Psoas muscle (tissue), 7 donors: ENCODE measurements at regions not wholly inside any gene's neighbourhood (a gene's known extent, or its start where the extent isn't known, plus 50 kb on each side); places are given as distances from the start of the nearest gene placed in this dataset.

ENCODE experiments used
- ATAC-seq, 4 donors: fragments of 200-7000 bp; cut with Tn5 transposase; one replicate each; pipeline ENCODE4 v1.9.1; 2020; ENCODE audit warnings: moderate library complexity in 3 of 4, mild to moderate bottlenecking in 2 of 4
- DNase-seq, 2 donors: peaks; one replicate each; pipeline ENCODE4 v3.0.0-alpha.2; 2020
- H3K27ac ChIP-seq: fragments of 200-600 bp; one replicate; pipeline ENCODE4 v1.8.0; 2022
- H3K27me3 ChIP-seq, 3 donors: fragments of 200-600 bp in 1 of 3; one replicate each; pipeline versions ENCODE4 v1.6.1 to v1.8.0; 2013 to 2022; ENCODE audit warnings: low read length in 2 of 3, mild to moderate bottlenecking in 2 of 3, moderate library complexity in 1 of 3; ENCODE audit not compliant: insufficient read depth in 3 of 3
- H3K36me3 ChIP-seq, 2 donors: fragments of 200-600 bp in 1 of 2; one replicate each; pipeline versions ENCODE4 v1.6.1 to v1.8.0; 2013 to 2022; ENCODE audit warnings: low read depth in 1 of 2, mild to moderate bottlenecking in 1 of 2, moderate library complexity in 1 of 2; ENCODE audit not compliant: insufficient read depth in 1 of 2
- H3K4me1 ChIP-seq: fragments of 200-600 bp; one replicate; pipeline ENCODE4 v1.8.0; 2022
- H3K4me3 ChIP-seq: fragments of 200-600 bp; one replicate; pipeline ENCODE4 v1.8.0; 2022; ENCODE audit warnings: mild to moderate bottlenecking
- H3K9me3 ChIP-seq: fragments of 200-600 bp; one replicate; pipeline ENCODE4 v1.8.0; 2022
- WGBS, 3 donors: extraction: QIAGEN DNeasy Blood & Tissue Kit; methylation state at CpG; one replicate each; pipeline versions ENCODE4 v1.1.6 to v1.1.7; 2013; 5-methylcytosine and 5-hydroxymethylcytosine counted together
- intact Hi-C, 2 donors: fragments of 100-400 bp; cut with DNase I; formaldehyde crosslinking; loops; one replicate each; pipeline versions ENCODE4 v1.11.0 to v1.14.2; 2022
- TF ChIP-seq, protein P1 (sequence below): fragments of 200-600 bp; IDR thresholded peaks from one replicate; pipeline ENCODE4 v1.8.0; 2022; ENCODE audit warnings: antibody characterized with exemption
- donor health status: healthy with polysubstance abuse.
- donor health status: DM: no; HTN: no; CAD: no; lungs with moderate emphysema.
- donor health status: Bipolar disorder and iron deficiency.
- donor health status: healthy.
- donor health status: DM: yes; HTN: yes; CAD: no.
- donor health status: DM: no; HTN: no; CAD: no.
- donor health status: DM: yes; HTN: yes; CAD: no.

DNA sequence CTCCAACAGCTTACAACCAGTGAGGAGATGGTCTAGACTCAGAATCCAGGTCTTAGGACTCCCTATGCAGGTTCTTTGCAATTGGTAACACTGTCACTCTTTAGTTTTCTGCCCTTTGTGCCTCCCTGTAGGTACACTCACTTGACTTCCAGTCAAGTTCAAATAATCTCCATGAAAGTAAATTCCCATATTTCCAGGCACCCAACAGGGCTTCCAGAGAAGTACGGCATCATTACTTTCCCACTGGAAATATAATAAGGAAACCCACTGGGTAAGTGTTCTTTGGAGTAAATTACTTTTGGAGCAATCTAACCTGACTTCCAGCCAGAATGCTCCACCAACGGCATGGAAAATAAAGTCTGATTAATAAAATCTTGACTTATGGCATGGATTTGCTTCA is 338.9 kb downstream of the HNRNPD start:
- Histone ChIP-seq H3K4me3 (no peak overlapping the region), H3K9me3 (no peaks in the 10 kb centered on the region), H3K4me1 (no peaks in the 10 kb centered on the region), H3K27me3 (peaks cover 0 to 4% (median 0%) of the 10 kb centered on the region in 3 donors), H3K36me3 (no peaks in the 10 kb centered on the region), H3K27ac (no peak overlapping the region)
- intact Hi-C loops = no loop called here
- DNase-seq = no peak
- 66 to 79% (median 72%) methylated on average over 2 of the region's 2 CpGs for WGBS, 3 donors
- ATAC-seq = no peak
- TF ChIP-seq, protein P1, sequence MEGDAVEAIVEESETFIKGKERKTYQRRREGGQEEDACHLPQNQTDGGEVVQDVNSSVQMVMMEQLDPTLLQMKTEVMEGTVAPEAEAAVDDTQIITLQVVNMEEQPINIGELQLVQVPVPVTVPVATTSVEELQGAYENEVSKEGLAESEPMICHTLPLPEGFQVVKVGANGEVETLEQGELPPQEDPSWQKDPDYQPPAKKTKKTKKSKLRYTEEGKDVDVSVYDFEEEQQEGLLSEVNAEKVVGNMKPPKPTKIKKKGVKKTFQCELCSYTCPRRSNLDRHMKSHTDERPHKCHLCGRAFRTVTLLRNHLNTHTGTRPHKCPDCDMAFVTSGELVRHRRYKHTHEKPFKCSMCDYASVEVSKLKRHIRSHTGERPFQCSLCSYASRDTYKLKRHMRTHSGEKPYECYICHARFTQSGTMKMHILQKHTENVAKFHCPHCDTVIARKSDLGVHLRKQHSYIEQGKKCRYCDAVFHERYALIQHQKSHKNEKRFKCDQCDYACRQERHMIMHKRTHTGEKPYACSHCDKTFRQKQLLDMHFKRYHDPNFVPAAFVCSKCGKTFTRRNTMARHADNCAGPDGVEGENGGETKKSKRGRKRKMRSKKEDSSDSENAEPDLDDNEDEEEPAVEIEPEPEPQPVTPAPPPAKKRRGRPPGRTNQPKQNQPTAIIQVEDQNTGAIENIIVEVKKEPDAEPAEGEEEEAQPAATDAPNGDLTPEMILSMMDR = no peak

DNA sequence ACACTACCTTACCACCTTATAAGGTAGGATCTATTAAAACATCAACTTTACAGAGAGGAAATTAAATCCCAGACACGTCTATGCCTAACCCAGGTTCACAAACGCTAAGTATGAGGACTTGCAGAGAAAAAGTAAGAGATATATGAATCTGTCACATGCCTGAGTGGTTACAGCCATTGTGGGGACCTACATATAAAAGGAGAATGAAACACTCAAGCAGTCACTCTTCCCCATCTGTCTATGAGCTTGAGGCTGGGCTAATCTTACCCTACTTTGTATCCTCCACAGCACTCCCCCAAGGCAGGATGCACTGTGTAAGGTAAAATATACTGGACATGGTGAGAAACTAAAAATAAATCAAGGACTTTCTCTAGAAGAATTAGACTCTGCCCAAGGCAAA is 339.9 kb downstream of the HNRNPD start:
- H3K4me3 ChIP-seq = no peak overlapping the region
- H3K27ac ChIP-seq = no peak overlapping the region
- TF ChIP-seq, protein P1 = no peak
- 49 to 62% (median 50%) methylated on average over 2 of the region's 2 CpGs for WGBS, 3 donors
- no peak for DNase-seq
- peaks cover 0 to 4% (median 0%) of the 10 kb centered on the region in 3 donors for H3K27me3 ChIP-seq
- no peaks in the 10 kb centered on the region for H3K9me3 ChIP-seq
- intact Hi-C loops = no loop called here
- H3K4me1 ChIP-seq = no peaks in the 10 kb centered on the region
- no peak for ATAC-seq
- no peaks in the 10 kb centered on the region for H3K36me3 ChIP-seq

DNA sequence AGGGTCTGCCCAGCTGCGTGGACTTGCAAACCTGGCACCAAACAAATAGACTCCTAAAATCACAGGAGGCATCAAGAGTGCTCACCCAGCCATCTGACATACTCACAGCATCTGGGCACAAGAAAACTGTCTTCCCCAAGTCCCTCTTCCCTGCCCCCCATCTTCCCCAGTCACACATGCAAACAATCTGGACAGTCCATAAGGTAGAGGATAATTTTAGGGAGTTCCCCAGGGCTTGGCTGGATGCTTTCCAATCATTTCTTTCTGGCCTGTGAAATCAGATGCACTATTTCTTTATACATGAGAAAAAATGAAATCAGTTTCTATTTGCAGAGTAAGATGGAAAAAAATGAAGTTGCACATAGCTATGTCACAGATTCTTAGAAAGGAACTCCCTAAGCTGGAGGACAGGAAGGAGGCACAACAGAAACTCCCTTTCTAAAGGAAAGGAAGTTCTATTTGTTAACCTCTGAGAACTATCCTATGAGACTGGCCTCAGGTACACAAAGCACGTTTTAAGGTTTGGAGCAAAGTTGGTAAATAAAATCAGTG is 342.3 kb downstream of the HNRNPD start:
- H3K36me3 ChIP-seq = no peaks in the 10 kb centered on the region
- peaks cover 0 to 2% (median 0%) of the 10 kb centered on the region in 3 donors for H3K27me3 ChIP-seq
- no peak overlapping the region for H3K27ac ChIP-seq
- no peak overlapping the region for H3K4me3 ChIP-seq
- DNase-seq (no peak), ATAC-seq (no peak)
- intact Hi-C loops = no loop called here
- no peaks in the 10 kb centered on the region for H3K4me1 ChIP-seq
- TF ChIP-seq, protein P1 = no peak
- 47 to 56% (median 52%) methylated on average over 2 of the region's 2 CpGs for WGBS, 3 donors
- no peaks in the 10 kb centered on the region for H3K9me3 ChIP-seq

DNA sequence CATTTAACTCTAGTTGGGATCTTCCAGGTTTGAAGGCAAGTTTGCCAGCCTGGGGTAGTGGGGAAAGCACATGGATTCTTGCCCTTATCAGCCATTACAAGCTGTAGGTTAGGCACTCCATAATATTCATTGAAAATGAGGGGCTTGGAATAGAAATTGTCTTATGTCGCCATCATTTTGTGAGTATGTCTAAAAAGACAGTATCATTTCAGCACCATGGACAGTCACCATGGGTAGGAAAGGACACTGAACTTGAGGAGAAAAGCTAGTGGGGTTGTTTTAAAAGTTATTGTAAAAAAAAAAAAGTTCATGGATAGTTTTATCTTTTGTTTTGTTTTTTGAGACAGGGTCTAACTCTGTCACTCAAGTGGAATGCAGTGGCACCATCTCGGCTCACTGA is 356.1 kb downstream of the HNRNPD start:
- TF ChIP-seq, protein P1 = no peak
- WGBS, 3 donors = 72 to 81% (median 75%) methylated on average over 2 of the region's 2 CpGs

DNA sequence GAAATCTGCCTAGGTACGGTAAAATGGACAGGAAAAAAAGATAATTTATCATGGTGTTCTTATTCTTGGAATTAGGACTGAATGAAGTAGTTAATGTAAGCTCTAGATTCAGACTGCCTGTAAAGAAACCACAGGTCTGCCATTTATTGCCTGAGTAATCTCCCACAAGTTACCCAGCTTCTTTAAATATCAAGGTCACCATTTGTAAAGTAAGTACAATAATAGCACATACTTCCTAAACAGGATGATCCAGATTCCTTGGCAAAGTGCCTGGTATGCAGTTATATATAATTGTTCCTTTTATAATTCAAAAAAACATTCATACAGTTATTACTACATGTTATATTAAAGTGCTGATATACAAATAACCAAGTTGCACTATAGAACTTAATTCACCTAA is 368.6 kb downstream of the HNRNPD start:
- 55 to 65% (median 56%) methylated on average over 1 of the region's 1 CpG for WGBS, 3 donors
- peaks cover 3% of the 10 kb centered on the region for H3K9me3 ChIP-seq
- intact Hi-C loops = no loop called here
- H3K27me3 ChIP-seq = peaks cover 0 to 2% (median 0%) of the 10 kb centered on the region in 3 donors
- TF ChIP-seq, protein P1 = no peak
- no peaks in the 10 kb centered on the region for H3K4me1 ChIP-seq
- DNase-seq (no peak), ATAC-seq (no peak)
- H3K27ac ChIP-seq = no peak overlapping the region
- no peaks in the 10 kb centered on the region for H3K36me3 ChIP-seq
- H3K4me3 ChIP-seq = no peak overlapping the region

More for the DNA sequence above, 356.1 kb downstream of the HNRNPD start:
- H3K4me3 ChIP-seq = no peak overlapping the region
- no peaks in the 10 kb centered on the region for H3K4me1 ChIP-seq
- intact Hi-C loops = no loop called here
- DNase-seq = no peak
- ATAC-seq = no peak
- no peak overlapping the region for H3K27ac ChIP-seq
- no peaks in the 10 kb centered on the region for H3K9me3 ChIP-seq
- H3K27me3 ChIP-seq = no peaks in the 10 kb centered on the region
- no peaks in the 10 kb centered on the region for H3K36me3 ChIP-seq
